Left kidney (tissue), 1 donor: ENCODE measurements at regions not wholly inside any gene's neighbourhood (a gene's known extent, or its start where the extent isn't known, plus 50 kb on each side); places are given as distances from the start of the nearest gene placed in this dataset.
"Not testable (repeated sequence)": the region's sequence is repeated elsewhere in the genome, so short reads cannot be mapped to it uniquely, and the experiment has no call there.

ENCODE experiments used
- DNase-seq: peaks from one replicate; pipeline ENCODE4 v3.0.0-alpha.2; 2013

DNA sequence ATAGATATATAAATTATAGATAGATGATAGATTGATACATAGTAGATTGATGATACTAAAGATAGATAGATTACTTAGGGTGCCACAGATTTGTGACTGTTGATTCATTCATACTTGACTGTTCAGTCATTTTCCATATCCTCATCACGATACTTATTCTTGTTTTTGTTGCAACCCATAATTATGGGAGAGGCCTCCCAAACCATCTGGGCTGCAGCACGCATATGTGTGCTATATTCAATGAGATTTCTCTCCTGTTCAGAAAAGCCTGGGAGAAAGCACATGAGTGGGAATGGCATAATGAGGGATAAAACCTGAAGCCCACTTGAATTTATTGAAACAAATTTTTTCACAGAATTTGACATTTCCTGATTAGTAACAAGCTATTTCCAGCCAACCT lies 346.4 kb upstream of the PRKX start:
- no peak for DNase-seq

- no peak for DNase-seq
These were observed 330.5 kb upstream of the PRKX start for GRCh38 chrX:4043951-4044350.

DNA sequence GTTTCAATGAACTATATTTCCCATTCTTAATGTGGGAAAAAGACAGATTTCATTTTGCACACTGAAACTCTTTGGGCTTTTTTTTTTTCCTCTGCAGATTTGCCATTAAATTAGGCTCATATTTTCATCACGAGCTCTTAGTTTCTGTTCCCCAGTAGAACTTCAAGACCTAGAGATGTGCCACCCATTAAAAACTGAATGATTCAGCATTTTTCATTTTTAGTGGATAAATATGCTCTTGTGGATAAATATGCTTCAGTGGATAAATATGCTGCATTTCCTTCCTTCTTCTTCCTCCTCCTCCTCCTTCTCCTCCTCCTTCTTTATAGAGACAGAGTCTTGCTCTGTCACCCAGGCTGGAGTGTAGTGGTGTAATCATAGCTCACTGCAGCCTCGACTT lies 322.4 kb upstream of the PRKX start:
- DNase-seq: no peak

GRCh38 chrX:4028151-4028550 lies 314.7 kb upstream of the PRKX start:
- no peak for DNase-seq

DNA sequence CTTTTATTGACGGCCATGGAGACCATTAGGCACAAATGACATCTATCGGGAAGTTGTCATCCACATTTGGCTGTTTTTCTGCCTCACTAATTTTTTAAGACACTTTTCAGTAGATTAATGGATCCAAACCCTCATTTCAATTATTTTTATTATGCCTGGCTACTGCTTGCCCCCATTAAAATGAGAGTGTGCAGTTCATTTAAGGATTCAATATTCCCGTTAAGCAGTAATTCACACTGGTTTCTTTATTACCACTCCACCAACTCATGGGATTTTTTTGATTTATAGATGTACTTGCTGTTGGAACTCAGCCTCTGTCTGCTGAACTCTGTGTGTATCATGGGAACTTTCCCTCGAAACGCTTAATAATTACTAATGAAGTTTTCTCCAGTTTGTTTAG lies 291.8 kb upstream of the PRKX start:
- DNase-seq: no peak

- no peak for DNase-seq
These were observed 291.4 kb upstream of the PRKX start for GRCh38 chrX:4004822-4005221.

GRCh38 chrX:3994315-3994714 lies 280.9 kb upstream of the PRKX start:
- no peak for DNase-seq

GRCh38 chrX:3990569-3990968 lies 277.1 kb upstream of the PRKX start:
- DNase-seq: peak; percentile 12

DNA sequence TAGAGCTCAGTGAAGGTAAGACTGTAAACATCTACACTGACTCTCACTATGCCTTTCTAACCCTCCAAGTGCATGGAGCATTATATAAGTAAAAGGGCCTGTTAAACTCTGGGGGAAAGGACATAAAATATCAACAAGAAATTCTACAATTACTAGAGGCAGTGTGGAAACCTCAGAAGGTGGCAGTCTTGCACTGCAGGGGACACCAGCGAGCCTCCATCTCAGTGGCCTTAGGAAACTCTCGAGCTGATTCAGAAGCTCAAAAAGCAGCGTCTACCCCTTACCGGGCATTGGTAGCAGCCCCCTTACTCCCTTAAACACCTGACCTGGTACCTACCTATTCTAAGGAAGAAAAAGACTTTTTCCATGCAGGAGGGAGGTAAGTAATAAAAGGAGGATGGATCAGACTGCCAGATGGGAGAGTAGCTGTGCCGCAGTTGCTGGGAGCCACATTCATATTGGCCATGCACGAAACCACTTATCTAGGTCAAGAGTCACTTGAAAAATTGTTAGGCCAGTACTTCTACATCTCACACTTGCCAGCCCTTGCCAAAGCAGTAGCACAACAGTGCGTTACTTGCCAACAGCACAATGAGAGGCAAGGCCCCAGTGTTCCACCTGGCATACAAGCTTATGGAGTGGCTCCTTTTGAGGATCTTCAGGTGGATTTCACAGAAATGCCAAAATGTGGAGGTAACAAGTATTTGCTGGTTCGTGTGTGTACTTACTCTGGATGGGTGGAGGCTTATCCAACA lies 258.8 kb upstream of the PRKX start:
- not testable (repeated sequence) for DNase-seq

GRCh38 chrX:3968749-3969148 lies 255.3 kb upstream of the PRKX start:
- no peak for DNase-seq

GRCh38 chrX:3963980-3964379 lies 250.5 kb upstream of the PRKX start:
- DNase-seq: no peak

DNA sequence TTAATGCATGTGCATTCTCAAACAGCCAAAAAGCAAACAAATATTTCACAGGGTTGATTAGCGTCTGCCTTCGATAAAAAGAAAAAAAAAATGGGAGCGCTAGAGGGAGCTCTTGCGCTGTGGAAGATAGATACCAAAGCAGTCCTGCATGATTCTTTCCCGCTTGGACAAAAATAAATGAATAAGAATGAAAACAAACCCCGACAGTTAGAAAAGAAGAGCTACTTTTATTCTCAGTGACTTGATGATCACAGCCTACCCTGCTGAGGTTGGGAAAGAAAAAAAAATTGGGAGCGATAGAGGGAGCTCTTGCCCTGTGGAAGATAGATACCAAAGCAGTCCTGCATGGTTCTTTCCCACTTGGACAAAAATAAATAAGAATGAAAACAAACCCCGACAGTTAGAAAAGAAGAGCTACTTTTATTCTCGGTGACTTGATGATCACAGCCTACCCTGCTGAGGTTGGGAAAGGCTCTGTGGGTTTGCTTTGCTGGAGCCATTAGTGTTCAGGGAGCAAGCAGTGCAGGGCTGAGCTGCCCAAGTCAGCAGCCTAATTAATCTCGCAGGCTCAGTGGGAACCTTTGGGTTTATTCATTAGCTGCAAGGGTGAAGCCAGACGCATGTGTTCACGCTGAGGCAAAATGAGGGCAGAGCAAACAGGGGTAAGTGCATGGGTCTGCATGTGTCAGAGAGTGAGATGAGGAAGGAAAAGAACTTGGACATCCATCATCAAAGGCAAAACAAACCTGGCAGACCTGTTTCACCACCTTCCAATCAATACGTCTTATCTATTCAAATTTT lies 249.3 kb upstream of the PRKX start:
- peak; percentile 31 for DNase-seq

GRCh38 chrX:3960952-3961351 lies 247.5 kb upstream of the PRKX start:
- no peak for DNase-seq

DNA sequence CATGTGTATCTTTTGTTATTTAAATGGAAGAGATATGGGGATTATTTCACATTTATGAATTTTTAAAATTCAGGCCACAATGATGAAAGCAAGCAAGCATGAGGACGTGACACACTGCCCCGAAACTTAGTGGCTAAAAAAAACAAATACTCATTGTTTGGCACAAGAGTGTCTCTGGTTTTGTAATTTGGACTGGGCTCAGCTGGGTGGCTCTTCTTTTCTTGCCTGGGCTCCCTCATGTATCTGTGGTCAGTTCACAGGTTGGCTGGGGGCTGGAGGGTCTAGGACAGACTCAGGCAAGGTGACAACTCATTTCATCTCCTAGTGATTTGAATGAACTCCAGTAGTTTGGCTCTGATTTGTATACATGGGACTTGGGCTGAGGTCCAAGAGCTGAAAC lies 238.4 kb upstream of the PRKX start:
- DNase-seq: no peak

DNA sequence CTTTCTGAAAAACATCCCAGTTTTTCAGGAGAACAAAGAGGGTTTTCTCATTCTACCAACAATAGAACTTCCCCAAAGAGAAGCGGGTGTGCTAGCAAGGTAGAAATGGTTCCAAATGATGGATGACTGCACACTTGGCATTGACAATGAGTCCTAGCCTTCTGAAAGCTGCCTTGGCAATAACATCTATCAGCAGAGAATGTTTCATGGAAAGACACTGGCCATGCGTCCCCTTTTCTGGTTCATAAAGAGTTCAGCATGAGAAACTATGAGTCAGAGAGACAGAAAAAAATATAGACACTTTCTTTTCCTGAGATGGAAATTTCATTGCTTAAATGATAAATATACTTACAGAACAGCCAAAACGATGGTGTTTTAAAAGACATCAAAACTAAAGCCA lies 236.9 kb upstream of the PRKX start:
- no peak for DNase-seq

DNA sequence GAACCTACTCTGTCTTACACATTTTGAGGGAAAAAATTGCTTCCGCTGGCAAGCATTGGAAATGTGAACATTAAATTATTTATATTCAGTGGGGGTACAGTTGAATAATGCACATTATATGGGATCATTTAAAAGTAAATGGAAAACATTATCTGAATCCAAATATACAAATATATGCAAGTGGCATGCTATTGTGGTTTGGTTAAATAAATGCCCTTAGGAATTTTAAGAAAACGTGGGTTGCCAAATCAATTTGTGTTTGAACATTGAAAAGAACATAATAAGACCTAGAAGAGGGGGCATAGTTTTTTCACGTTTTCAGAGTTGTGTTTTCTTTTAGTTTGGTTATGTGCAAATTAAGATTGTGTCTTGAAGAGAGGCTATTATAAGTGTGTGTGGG lies 230.5 kb upstream of the PRKX start:
- DNase-seq: no peak

DNA sequence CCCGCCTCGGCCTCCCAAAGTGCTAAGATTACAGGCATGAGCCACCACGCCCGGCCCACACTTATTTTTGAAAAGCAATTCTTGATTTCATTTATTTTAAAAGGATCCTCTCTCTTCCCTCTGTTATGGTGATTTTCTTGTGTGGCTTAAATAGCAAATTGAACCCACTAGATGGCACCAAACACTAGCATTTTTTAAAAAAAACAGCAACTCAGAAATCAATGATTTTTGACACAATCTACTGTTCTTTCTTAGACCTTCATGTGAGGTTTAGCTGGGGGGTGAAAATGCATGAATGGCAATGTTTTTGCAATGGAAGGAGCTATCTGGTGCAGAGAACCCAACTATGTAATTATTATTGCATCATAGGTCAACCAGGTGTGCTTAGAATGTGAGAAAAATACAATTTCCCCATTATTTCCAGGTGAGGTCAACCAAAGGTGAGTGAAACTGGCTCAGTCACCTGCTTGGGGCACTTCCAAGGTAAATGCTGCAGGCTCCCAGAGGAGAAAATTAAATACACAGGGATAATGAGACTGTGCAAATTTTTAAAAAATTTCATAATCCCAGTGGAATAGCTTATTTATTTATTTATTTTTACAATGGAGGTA lies 226.7 kb upstream of the PRKX start:
- peak; percentile 32 for DNase-seq

DNA sequence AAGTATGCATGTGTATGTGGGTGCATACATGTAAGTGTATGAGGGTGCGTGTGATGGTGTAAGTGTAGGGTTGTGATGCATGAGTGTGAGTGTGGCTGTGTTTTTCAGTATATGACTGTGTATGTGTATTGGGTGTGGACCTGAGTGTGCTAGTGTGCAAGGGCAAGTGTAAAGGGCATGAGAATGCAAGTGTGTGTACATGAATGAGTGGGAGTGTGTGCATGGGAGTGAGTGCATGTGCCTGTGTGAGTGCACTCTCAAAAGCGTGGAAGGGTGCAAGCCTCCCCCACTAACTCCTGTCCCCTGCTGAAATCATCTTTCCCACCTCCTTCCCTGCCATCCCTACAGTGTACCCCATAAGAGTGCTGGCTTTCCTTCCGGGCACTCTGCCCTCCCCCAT lies 225.1 kb upstream of the PRKX start:
- DNase-seq: no peak

DNA sequence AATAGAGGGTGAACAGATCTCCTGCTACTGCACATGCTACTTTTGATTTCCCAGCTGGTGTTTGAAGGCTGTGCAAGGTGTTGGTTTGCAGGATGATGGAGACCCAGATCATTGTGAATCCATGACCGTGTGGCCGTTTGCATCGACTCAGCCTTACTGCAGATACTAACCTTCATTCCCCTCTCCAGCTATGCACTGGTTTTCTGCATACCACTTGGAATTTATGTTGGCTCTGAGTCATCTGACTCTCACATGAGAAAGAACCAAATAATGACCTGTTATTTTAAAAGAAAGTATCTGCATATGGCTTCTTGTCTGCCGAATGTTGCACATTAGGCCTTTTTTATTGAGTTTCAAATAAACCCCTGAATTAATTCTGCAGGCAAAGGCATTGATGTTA lies 221.7 kb upstream of the PRKX start:
- not testable (repeated sequence) for DNase-seq

- not testable (repeated sequence) for DNase-seq
These were observed 207.1 kb upstream of the PRKX start for GRCh38 chrX:3920424-3921017.

- DNase-seq: not testable (repeated sequence)
These were observed 206.4 kb upstream of the PRKX start for GRCh38 chrX:3919668-3920423.

- DNase-seq: not testable (repeated sequence)
These were observed 201.4 kb upstream of the PRKX start for GRCh38 chrX:3914813-3915212.
